H1 (cell line): ENCODE measurements at regions not wholly inside any gene's neighbourhood (a gene's known extent, or its start where the extent isn't known, plus 50 kb on each side); places are given as distances from the start of the nearest gene placed in this dataset.

Source experiments
- BRCA1 ChIP-seq: IDR thresholded peaks from 2 replicates; pipeline ENCODE4 v1.6.1; 2012; ENCODE audit warnings: low read depth, low read length, improper control_type of control experiment
- CTCF ChIP-seq, 3 experiments: IDR thresholded peaks; 1 replicate in 2 of 3; 2 replicates in 1 of 3; pipeline versions ENCODE4 v1.5.1 to v1.6.1; 2011; ENCODE audit warnings: low read length in 3 of 3, mild to moderate bottlenecking in 3 of 3, inconsistent platforms in 2 of 3, low read depth in 1 of 3, moderate library complexity in 1 of 3; ENCODE audit not compliant: insufficient read depth in 1 of 3; ENCODE audit errors: control extremely low read depth in 1 of 3
- EP300 ChIP-seq, 2 experiments: IDR thresholded peaks; 1 replicate in 1 of 2; 2 replicates in 1 of 2; pipeline ENCODE4 v1.6.1; 2011 to 2012; ENCODE audit warnings: low read depth in 2 of 2, low read length in 2 of 2, mild to moderate bottlenecking in 2 of 2, borderline replicate concordance in 1 of 2, inconsistent platforms in 1 of 2, moderate library complexity in 1 of 2
- EZH2 ChIP-seq: fragments of 200-600 bp; sonication (generic); IDR thresholded peaks from 2 replicates; pipeline ENCODE4 v1.7.1; 2012; ENCODE audit warnings: low read depth, mild to moderate bottlenecking, moderate library complexity, low read length, inconsistent platforms; ENCODE audit not compliant: severe bottlenecking
- GABPA ChIP-seq: IDR thresholded peaks from 2 replicates; pipeline ENCODE4 v1.6.1; 2011; ENCODE audit warnings: mild to moderate bottlenecking, low read length, moderate library complexity, borderline replicate concordance; ENCODE audit not compliant: insufficient read depth
- JUND ChIP-seq: IDR thresholded peaks from 2 replicates; pipeline ENCODE4 v1.6.1; 2011; ENCODE audit warnings: mild to moderate bottlenecking, improper control_type of control experiment, low read length
- MAX ChIP-seq: IDR thresholded peaks from 2 replicates; pipeline ENCODE4 v1.6.1; 2012; ENCODE audit warnings: inconsistent platforms
- POLR2A ChIP-seq, 2 experiments: IDR thresholded peaks; 1 replicate in 1 of 2; 2 replicates in 1 of 2; pipeline ENCODE4 v1.6.1; 2011; ENCODE audit warnings: low read depth in 2 of 2, low read length in 2 of 2, mild to moderate bottlenecking in 2 of 2; ENCODE audit errors: control extremely low read depth in 1 of 2
- RNF2 ChIP-seq: fragments of 200-900, 300-1000 bp; sonication (generic); IDR thresholded peaks from 2 replicates; pipeline ENCODE4 v1.7.1; 2016; ENCODE audit warnings: borderline replicate concordance, low read depth, mild to moderate bottlenecking, antibody characterized with exemption, low read length; ENCODE audit not compliant: poor library complexity, severe bottlenecking; ENCODE audit errors: missing control alignments
- SIN3A ChIP-seq, 2 experiments: IDR thresholded peaks in 1 of 2; conservative IDR thresholded peaks in 1 of 2; 2 replicates each; pipeline ENCODE4 v1.6.1; 2011 to 2012; ENCODE audit warnings: low read length in 2 of 2, improper control_type of control experiment in 1 of 2, low read depth in 1 of 2, mild to moderate bottlenecking in 1 of 2
- TAF1 ChIP-seq: IDR thresholded peaks from 2 replicates; pipeline ENCODE4 v1.6.1; 2011; ENCODE audit warnings: mild to moderate bottlenecking, low read depth, low read length

- no peak for TF ChIP-seq CTCF (IDR thresholded peaks at IDR 0.05; ENCODE audit: control extremely low read depth in 1 of 3, insufficient read depth in 1 of 3, low read depth in 1 of 3, low read length in 3 of 3)
- TF ChIP-seq EP300 (IDR thresholded peaks at IDR 0.05; ENCODE audit: borderline replicate concordance in 1 of 2, low read depth in 2 of 2, low read length in 2 of 2) = no peak
- no peak for TF ChIP-seq SIN3A (conservative IDR thresholded peaks at IDR 0.05 in 1 of 2, IDR thresholded peaks at IDR 0.05 in 1 of 2; ENCODE audit: low read depth in 1 of 2, low read length in 2 of 2)
- TF ChIP-seq POLR2A (IDR thresholded peaks at IDR 0.05; ENCODE audit: control extremely low read depth in 1 of 2, low read depth in 2 of 2, low read length in 2 of 2) = no peak
- TF ChIP-seq JUND = no peak
- no peak for TF ChIP-seq EZH2
- no peak for TF ChIP-seq MAX
- TF ChIP-seq GABPA = no peak
- no peak for TF ChIP-seq BRCA1
- TF ChIP-seq TAF1 = no peak
- TF ChIP-seq RNF2 = no peak
These were observed 533.4 kb downstream of the NYAP2 start for GRCh38 chr2:225932811-225933413.
